ENCODE measurements at regions not wholly inside any gene's neighbourhood (a gene's known extent, or its start where the extent isn't known, plus 50 kb on each side); places are given as distances from the start of the nearest gene placed in this dataset.

DNA sequence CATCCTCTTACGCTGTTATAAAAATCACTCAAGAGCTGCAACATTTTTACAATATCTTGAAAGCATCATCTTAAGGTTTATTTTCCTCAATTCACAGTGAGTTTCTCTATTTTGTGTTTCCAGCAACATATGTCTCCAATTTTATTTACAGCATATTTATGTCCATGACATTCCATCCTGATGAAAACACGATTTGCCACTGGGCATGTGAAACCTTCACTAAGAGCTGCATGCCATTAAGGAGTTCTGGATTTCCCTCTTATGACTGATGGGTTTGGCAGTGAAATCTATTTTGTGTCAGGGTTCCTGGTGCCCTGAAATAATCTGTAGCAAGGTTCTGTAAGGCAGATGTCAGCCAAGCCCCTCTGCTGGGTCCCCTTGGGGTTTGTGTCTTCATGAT is 527.6 kb upstream of the KLF12 start (continued):
- TF ChIP-seq RBBP5 (IDR thresholded peaks at IDR 0.05; ENCODE audit: borderline replicate concordance, insufficient read depth, low read length, poor library complexity, severe bottlenecking) (no peak), HDAC2 (IDR thresholded peaks at IDR 0.05) (no peak), ZNF780A (CRISPR knock-in tag; IDR thresholded peaks at IDR 0.05) (no peak), FIP1L1 (IDR thresholded peaks at IDR 0.05; ENCODE audit: low read depth, low read length, poor library complexity, severe bottlenecking) (no peak), ZC3H11A (IDR thresholded peaks at IDR 0.05; ENCODE audit: low read depth, low read length) (no peak), SREBF2 (CRISPR knock-in tag; IDR thresholded peaks at IDR 0.05) (no peak), SMARCE1 (IDR thresholded peaks at IDR 0.05) (no peak), NFE2L1 (tag; IDR thresholded peaks at IDR 0.05; ENCODE audit: borderline replicate concordance, low read depth) (no peak), PML (IDR thresholded peaks at IDR 0.05; ENCODE audit: low read length) (no peak), SRSF7 (optimal IDR thresholded peaks at IDR 0.05; ENCODE audit: low read depth, low read length) (no peak), KLF1 (tag; IDR thresholded peaks at IDR 0.05) (no peak), HMGN3 (IDR thresholded peaks at IDR 0.05; ENCODE audit: borderline replicate concordance, extremely low read depth, insufficient read length, low read depth, low read length) (no peak), ZNF551 (CRISPR knock-in tag; IDR thresholded peaks at IDR 0.05) (no peak), TGIF2 (CRISPR knock-in tag; IDR thresholded peaks at IDR 0.05) (no peak)
- TF ChIP-seq, protein P1, sequence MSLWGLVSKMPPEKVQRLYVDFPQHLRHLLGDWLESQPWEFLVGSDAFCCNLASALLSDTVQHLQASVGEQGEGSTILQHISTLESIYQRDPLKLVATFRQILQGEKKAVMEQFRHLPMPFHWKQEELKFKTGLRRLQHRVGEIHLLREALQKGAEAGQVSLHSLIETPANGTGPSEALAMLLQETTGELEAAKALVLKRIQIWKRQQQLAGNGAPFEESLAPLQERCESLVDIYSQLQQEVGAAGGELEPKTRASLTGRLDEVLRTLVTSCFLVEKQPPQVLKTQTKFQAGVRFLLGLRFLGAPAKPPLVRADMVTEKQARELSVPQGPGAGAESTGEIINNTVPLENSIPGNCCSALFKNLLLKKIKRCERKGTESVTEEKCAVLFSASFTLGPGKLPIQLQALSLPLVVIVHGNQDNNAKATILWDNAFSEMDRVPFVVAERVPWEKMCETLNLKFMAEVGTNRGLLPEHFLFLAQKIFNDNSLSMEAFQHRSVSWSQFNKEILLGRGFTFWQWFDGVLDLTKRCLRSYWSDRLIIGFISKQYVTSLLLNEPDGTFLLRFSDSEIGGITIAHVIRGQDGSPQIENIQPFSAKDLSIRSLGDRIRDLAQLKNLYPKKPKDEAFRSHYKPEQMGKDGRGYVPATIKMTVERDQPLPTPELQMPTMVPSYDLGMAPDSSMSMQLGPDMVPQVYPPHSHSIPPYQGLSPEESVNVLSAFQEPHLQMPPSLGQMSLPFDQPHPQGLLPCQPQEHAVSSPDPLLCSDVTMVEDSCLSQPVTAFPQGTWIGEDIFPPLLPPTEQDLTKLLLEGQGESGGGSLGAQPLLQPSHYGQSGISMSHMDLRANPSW (CRISPR knock-in tag; IDR thresholded peaks at IDR 0.05): no peak

All from K562 (cell line).